ENCODE measurements at regions not wholly inside any gene's neighbourhood (a gene's known extent, or its start where the extent isn't known, plus 50 kb on each side); places are given as distances from the start of the nearest gene placed in this dataset.

GRCh38 chr5:164007064-164007463 lies 501.6 kb downstream of the MAT2B start:
- H3K9me3 ChIP-seq (ENCODE audit: low read depth) = no peaks in the 10 kb centered on the region
- peaks cover 11% of the 10 kb centered on the region for H3K4me1 ChIP-seq (ENCODE audit: low read depth)
- H3K36me3 ChIP-seq = no peaks in the 10 kb centered on the region
- H3K27ac ChIP-seq = no peak overlapping the region
- no peak overlapping the region for H3K4me3 ChIP-seq
- no peaks in the 10 kb centered on the region for H3K27me3 ChIP-seq
- no peak for DNase-seq (ENCODE audit: low read depth in 1 of 2, low spot score in 1 of 2)
- TF ChIP-seq CTCF (IDR thresholded peaks at IDR 0.05; ENCODE audit: low read depth, low read length) = no peak

DNA sequence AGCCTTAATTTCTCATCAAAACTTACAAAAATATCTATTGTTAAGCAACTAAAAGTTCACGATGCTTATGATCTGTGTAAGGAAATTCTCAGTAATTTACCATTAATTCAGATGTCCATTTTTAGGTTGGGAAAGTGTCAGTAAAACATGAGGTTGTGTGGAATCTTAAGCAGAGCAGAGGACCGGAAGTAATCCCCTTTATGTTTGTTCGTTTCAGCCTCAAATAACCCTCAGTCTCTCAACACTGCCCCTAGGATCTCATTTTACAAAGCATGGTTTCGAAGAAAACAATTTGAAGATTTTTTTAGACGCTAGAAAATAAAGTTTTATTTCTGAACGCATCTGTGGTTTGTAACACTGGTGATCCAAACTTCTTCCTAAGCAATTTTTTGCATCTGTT lies 504.2 kb downstream of the MAT2B start:
- H3K36me3 ChIP-seq = no peaks in the 10 kb centered on the region
- TF ChIP-seq CTCF (IDR thresholded peaks at IDR 0.05; ENCODE audit: low read depth, low read length) = no peak
- H3K9me3 ChIP-seq (ENCODE audit: low read depth) = no peaks in the 10 kb centered on the region
- no peak for DNase-seq (ENCODE audit: low read depth in 1 of 2, low spot score in 1 of 2)
- no peaks in the 10 kb centered on the region for H3K27me3 ChIP-seq
- no peak overlapping the region for H3K4me3 ChIP-seq
- H3K4me1 ChIP-seq (ENCODE audit: low read depth) = peaks cover 15% of the 10 kb centered on the region
- no peak overlapping the region for H3K27ac ChIP-seq

GRCh38 chr5:164010900-164011299 lies 505.5 kb downstream of the MAT2B start:
- no peak overlapping the region for H3K27ac ChIP-seq
- H3K36me3 ChIP-seq = no peaks in the 10 kb centered on the region
- H3K4me1 ChIP-seq (ENCODE audit: low read depth) = peaks cover 15% of the 10 kb centered on the region
- H3K27me3 ChIP-seq = no peaks in the 10 kb centered on the region
- H3K4me3 ChIP-seq = no peak overlapping the region
- no peak for TF ChIP-seq CTCF (IDR thresholded peaks at IDR 0.05; ENCODE audit: low read depth, low read length)
- no peak for DNase-seq (ENCODE audit: low read depth in 1 of 2, low spot score in 1 of 2)
- no peaks in the 10 kb centered on the region for H3K9me3 ChIP-seq (ENCODE audit: low read depth)

DNA sequence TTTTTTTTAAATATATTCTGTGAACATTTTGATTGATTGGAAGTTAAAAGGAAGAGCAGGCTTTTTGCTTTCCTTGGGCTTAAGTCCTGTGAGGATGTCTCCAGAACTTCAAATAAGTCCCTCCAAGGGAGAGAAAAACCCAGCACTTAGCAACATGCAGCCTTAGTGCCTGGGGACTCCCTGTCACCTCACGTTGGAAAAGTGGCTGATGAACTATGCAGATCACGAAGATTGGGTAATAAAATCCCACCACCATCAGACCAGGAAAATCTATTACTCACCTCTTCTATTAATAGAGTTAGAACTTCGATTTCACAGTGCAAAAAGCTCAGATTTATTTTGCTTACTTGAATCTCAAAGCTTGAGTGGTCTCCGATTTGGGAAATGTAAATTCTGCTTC lies 507.0 kb downstream of the MAT2B start:
- no peaks in the 10 kb centered on the region for H3K36me3 ChIP-seq
- TF ChIP-seq CTCF (IDR thresholded peaks at IDR 0.05; ENCODE audit: low read depth, low read length) = no peak
- peaks cover 15% of the 10 kb centered on the region for H3K4me1 ChIP-seq (ENCODE audit: low read depth)
- H3K9me3 ChIP-seq (ENCODE audit: low read depth) = no peaks in the 10 kb centered on the region
- no peaks in the 10 kb centered on the region for H3K27me3 ChIP-seq
- H3K27ac ChIP-seq = no peak overlapping the region
- no peak overlapping the region for H3K4me3 ChIP-seq
- DNase-seq (ENCODE audit: low read depth in 1 of 2, low spot score in 1 of 2) = no peak

- TF ChIP-seq CTCF (IDR thresholded peaks at IDR 0.05; ENCODE audit: low read depth, low read length) = peak; percentile 60
- H3K27ac ChIP-seq = no peak overlapping the region
- no peaks in the 10 kb centered on the region for H3K27me3 ChIP-seq
- no peak overlapping the region for H3K4me3 ChIP-seq
- no peaks in the 10 kb centered on the region for H3K36me3 ChIP-seq
- H3K4me1 ChIP-seq (ENCODE audit: low read depth) = peaks cover 15% of the 10 kb centered on the region
- peak; percentile 69 to 90 for DNase-seq (ENCODE audit: low read depth in 1 of 2, low spot score in 1 of 2)
- no peaks in the 10 kb centered on the region for H3K9me3 ChIP-seq (ENCODE audit: low read depth)
These were observed 507.8 kb downstream of the MAT2B start for GRCh38 chr5:164013077-164013670.

DNA sequence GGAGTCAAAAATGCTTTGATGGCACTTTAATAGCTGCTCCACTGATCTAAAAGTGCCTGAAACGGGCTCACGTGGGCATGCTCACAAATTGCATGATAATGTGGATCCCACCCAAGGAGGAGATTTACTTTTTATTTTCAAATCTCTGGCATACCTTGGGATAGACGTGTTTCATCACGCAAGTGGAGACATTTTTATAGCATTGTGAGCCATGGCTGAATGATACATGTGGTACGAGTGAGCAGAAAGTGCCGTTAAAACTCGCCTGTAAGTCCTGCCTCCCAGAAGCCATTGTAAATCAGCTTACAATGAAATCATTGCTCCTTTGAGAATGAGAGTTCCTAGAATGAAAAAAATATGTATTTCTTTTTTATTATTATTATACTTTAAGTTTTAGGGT lies 514.7 kb downstream of the MAT2B start:
- no peak overlapping the region for H3K27ac ChIP-seq
- H3K36me3 ChIP-seq = no peaks in the 10 kb centered on the region
- no peaks in the 10 kb centered on the region for H3K27me3 ChIP-seq
- H3K4me1 ChIP-seq (ENCODE audit: low read depth) = no peaks in the 10 kb centered on the region
- H3K4me3 ChIP-seq = no peak overlapping the region
- DNase-seq (ENCODE audit: low read depth in 1 of 2, low spot score in 1 of 2) = no peak
- H3K9me3 ChIP-seq (ENCODE audit: low read depth) = no peaks in the 10 kb centered on the region
- TF ChIP-seq CTCF (IDR thresholded peaks at IDR 0.05; ENCODE audit: low read depth, low read length) = no peak

Measured in cardiac muscle cell (in vitro differentiated cells and primary cell).